HG02870 (cell line): ENCODE measurements at regions not wholly inside any gene's neighbourhood (a gene's known extent, or its start where the extent isn't known, plus 50 kb on each side); places are given as distances from the start of the nearest gene placed in this dataset.
"Not testable (repeated sequence)": the region's sequence is repeated elsewhere in the genome, so short reads cannot be mapped to it uniquely, and the experiment has no call there.

ENCODE experiments used
- ATAC-seq: cut with Tn5 transposase; IDR thresholded peaks from one replicate; pipeline ENCODE4 v1.9.1; 2021; ENCODE audit warnings: mild to moderate bottlenecking, moderate library complexity; ENCODE audit not compliant: unreplicated experiment

- no peak for ATAC-seq
Observed at GRCh38 chr9:117775591-117775990, 71.4 kb downstream of the TLR4 start.

- ATAC-seq, result peak; percentile 55
Observed at GRCh38 chr9:117777823-117778222, 73.6 kb downstream of the TLR4 start.

- no peak for ATAC-seq
Observed at GRCh38 chr9:117779760-117780159, 75.6 kb downstream of the TLR4 start.

GRCh38 chr9:117782931-117783788 lies 79.0 kb downstream of the TLR4 start:
- ATAC-seq, result peak; percentile 73

- peak; percentile 61 for ATAC-seq
Observed at GRCh38 chr9:117783828-117784227, 79.6 kb downstream of the TLR4 start.

GRCh38 chr9:117784996-117785395 lies 80.8 kb downstream of the TLR4 start:
- no peak for ATAC-seq

GRCh38 chr9:117787746-117788145 lies 83.5 kb downstream of the TLR4 start:
- no peak for ATAC-seq

- ATAC-seq, result no peak
Observed at GRCh38 chr9:117795271-117795670, 91.1 kb downstream of the TLR4 start.

- ATAC-seq, result no peak
Observed at GRCh38 chr9:117796681-117797080, 92.5 kb downstream of the TLR4 start.

GRCh38 chr9:117800389-117800788 lies 96.2 kb downstream of the TLR4 start:
- no peak for ATAC-seq

GRCh38 chr9:117809751-117810150 lies 105.5 kb downstream of the TLR4 start:
- ATAC-seq, result no peak

- peak; percentile 83 for ATAC-seq
Observed at GRCh38 chr9:117815315-117815714, 111.1 kb downstream of the TLR4 start.

GRCh38 chr9:117815948-117816347 lies 111.7 kb downstream of the TLR4 start:
- ATAC-seq, result no peak

- no peak for ATAC-seq
Observed at GRCh38 chr9:117821954-117822353, 117.8 kb downstream of the TLR4 start.

- no peak for ATAC-seq
Observed at GRCh38 chr9:117823576-117823975, 119.4 kb downstream of the TLR4 start.

GRCh38 chr9:117825609-117826347 lies 121.6 kb downstream of the TLR4 start:
- ATAC-seq, result peak; percentile 99

GRCh38 chr9:117826837-117827236 lies 122.6 kb downstream of the TLR4 start:
- ATAC-seq, result no peak

- ATAC-seq, result no peak
Observed at GRCh38 chr9:117827456-117827855, 123.3 kb downstream of the TLR4 start.

- no peak for ATAC-seq
Observed at GRCh38 chr9:117828466-117828865, 124.3 kb downstream of the TLR4 start.

GRCh38 chr9:117835798-117836197 lies 131.6 kb downstream of the TLR4 start:
- ATAC-seq, result peak; percentile 93

GRCh38 chr9:117839862-117840261 lies 135.7 kb downstream of the TLR4 start:
- peak; percentile 55 for ATAC-seq

- not testable (repeated sequence) for ATAC-seq
Observed at GRCh38 chr9:117851836-117852461, 147.7 kb downstream of the TLR4 start.
